ENCODE measurements at regions not wholly inside any gene's neighbourhood (a gene's known extent, or its start where the extent isn't known, plus 50 kb on each side); places are given as distances from the start of the nearest gene placed in this dataset.

- TF ChIP-seq TAF1 (IDR thresholded peaks at IDR 0.05; ENCODE audit: low read depth, low read length) = no peak
- TF ChIP-seq SPI1 (IDR thresholded peaks at IDR 0.05; ENCODE audit: low read depth, low read length) = no peak
- TF ChIP-seq POLR2A (IDR thresholded peaks at IDR 0.05; ENCODE audit: low read depth, low read length) = no peak
- no peak for TF ChIP-seq POLR2AphosphoS5 (IDR thresholded peaks at IDR 0.05; ENCODE audit: low read depth, low read length)
- no peak for TF ChIP-seq POU2F2 (IDR thresholded peaks at IDR 0.05; ENCODE audit: low read depth, low read length)
Observed at GRCh38 chr15:91685436-91685835, 168.1 kb upstream of the SLCO3A1 start.

All from GM12891 (cell line).